Ishikawa (cell line): ENCODE measurements at regions not wholly inside any gene's neighbourhood (a gene's known extent, or its start where the extent isn't known, plus 50 kb on each side); places are given as distances from the start of the nearest gene placed in this dataset.

Experiments
- CEBPB ChIP-seq: IDR thresholded peaks from 2 replicates; pipeline ENCODE4 v1.6.1; 2012
- EP300 ChIP-seq: IDR thresholded peaks from 2 replicates; pipeline ENCODE4 v1.6.1; 2012; ENCODE audit warnings: borderline replicate concordance
- MAX ChIP-seq: IDR thresholded peaks from 2 replicates; pipeline ENCODE4 v1.6.1; 2012
- TAF1 ChIP-seq: IDR thresholded peaks from 2 replicates; pipeline ENCODE4 v1.6.1; 2012; ENCODE audit warnings: low read depth, mild to moderate bottlenecking
- TCF12 ChIP-seq: IDR thresholded peaks from 2 replicates; pipeline ENCODE4 v1.6.1; 2012; ENCODE audit warnings: low read depth

- TF ChIP-seq TCF12 = no peak
- TF ChIP-seq TAF1 = no peak
- no peak for TF ChIP-seq EP300
- no peak for TF ChIP-seq MAX
- no peak for TF ChIP-seq CEBPB
Observed at GRCh38 chr18:69208545-69208944, 192.1 kb upstream of the DOK6 start.
